Erythroblast (primary cell): ENCODE measurements at regions not wholly inside any gene's neighbourhood (a gene's known extent, or its start where the extent isn't known, plus 50 kb on each side); places are given as distances from the start of the nearest gene placed in this dataset.

Experiments
- GATA1 ChIP-seq: IDR thresholded peaks from 2 replicates; pipeline ENCODE4 v1.6.1; 2011; ENCODE audit warnings: low read depth, mild to moderate bottlenecking, control low read depth, low read length, moderate library complexity
- POLR2A ChIP-seq: IDR thresholded peaks from 2 replicates; pipeline ENCODE4 v1.6.1; 2011; ENCODE audit warnings: mild to moderate bottlenecking, low read length

- TF ChIP-seq POLR2A (no peak), GATA1 (no peak)
These were observed 93.0 kb upstream of the SLC25A13 start for GRCh38 chr7:96414931-96415292.
